IMR-90 (cell line): ENCODE measurements at regions not wholly inside any gene's neighbourhood (a gene's known extent, or its start where the extent isn't known, plus 50 kb on each side); places are given as distances from the start of the nearest gene placed in this dataset.

ENCODE experiments used
- ATAC-seq: fragments of 200-7000 bp; cut with Tn5 transposase; 2 replicates; pipeline ENCODE4 v1.9.1; 2020; ENCODE audit warnings: low read depth, mild to moderate bottlenecking, moderate library complexity
- BruUV-seq: library from RNA; stranded (reverse); fragments of 400-500 nt; replicated peaks from 2 replicates; lab custom pipeline; 2021; lab: Mats Ljungman, UMichigan
- CTCF ChIA-PET: fragments of 300-600 bp; formaldehyde crosslinking; extraction: SDS; loops from one replicate; lab custom pipeline; 2021; ENCODE audit warnings: antibody characterized with exemption; lab: Yijun Ruan, JAX
- POLR2A ChIA-PET: fragments of 300-600 bp; sonication (Branson Sonifier 250); formaldehyde crosslinking; loops from one replicate; lab custom pipeline; 2022; ENCODE audit warnings: antibody characterized with exemption; ENCODE audit not compliant: unreplicated experiment; lab: Charles Lee
- DNase-seq: peaks from one replicate; pipeline ENCODE4 v3.0.0; 2013
- H2AFZ ChIP-seq: replicated peaks from 2 replicates; pipeline ENCODE3; 2013; ENCODE audit warnings: low read length, mild to moderate bottlenecking; ENCODE audit not compliant: poor library complexity
- H2AK5ac ChIP-seq: 2 replicates; pipeline ENCODE4 v1.6.1; 2013; ENCODE audit warnings: low read depth, low read length, inconsistent platforms
- H2AK9ac ChIP-seq: replicated peaks from 2 replicates; pipeline ENCODE3; 2013; ENCODE audit warnings: mild to moderate bottlenecking, low read depth, low read length, moderate library complexity; ENCODE audit not compliant: poor library complexity
- H2BK120ac ChIP-seq: 2 replicates; pipeline ENCODE4 v1.6.1; 2013; ENCODE audit warnings: low read depth, low read length, inconsistent platforms
- H2BK15ac ChIP-seq: 3 replicates; pipeline ENCODE4 v1.6.1; 2013; ENCODE audit warnings: low read depth, low read length, inconsistent platforms
- H2BK20ac ChIP-seq: 2 replicates; pipeline ENCODE4 v1.6.1; 2013; ENCODE audit warnings: low read depth, mild to moderate bottlenecking, inconsistent platforms, low read length, moderate library complexity
- H2BK5ac ChIP-seq: 2 replicates; pipeline ENCODE4 v1.6.1; 2013; ENCODE audit warnings: mild to moderate bottlenecking, low read depth, low read length, inconsistent platforms; ENCODE audit not compliant: poor library complexity, severe bottlenecking
- H3K14ac ChIP-seq: replicated peaks from 2 replicates; pipeline ENCODE4 v1.6.1; 2013; ENCODE audit warnings: low read depth, low read length, inconsistent platforms
- H3K18ac ChIP-seq: 2 replicates; pipeline ENCODE4 v1.6.1; 2013; ENCODE audit warnings: low read depth, low read length, control low read depth
- H3K23ac ChIP-seq: 2 replicates; pipeline ENCODE4 v1.6.1; 2013; ENCODE audit warnings: low read depth, low read length, inconsistent platforms
- H3K27ac ChIP-seq: 2 replicates; pipeline ENCODE4 v1.5.1; 2013; ENCODE audit warnings: mild to moderate bottlenecking, control low read depth, low read length; ENCODE audit not compliant: insufficient read depth
- H3K27me3 ChIP-seq: 2 replicates; pipeline ENCODE4 v1.6.1; 2013; ENCODE audit warnings: low read length; ENCODE audit not compliant: control insufficient read depth, insufficient read depth
- H3K36me3 ChIP-seq: 2 replicates; pipeline ENCODE4 v1.6.1; 2013; ENCODE audit warnings: low read length, mixed read lengths; ENCODE audit not compliant: control insufficient read depth, insufficient read depth
- H3K4ac ChIP-seq: 2 replicates; pipeline ENCODE4 v1.6.1; 2013; ENCODE audit warnings: low read depth, low read length, inconsistent platforms
- H3K4me1 ChIP-seq: 2 replicates; pipeline ENCODE4 v1.6.1; 2013; ENCODE audit warnings: low read length, mixed read lengths; ENCODE audit not compliant: control insufficient read depth, insufficient read depth
- H3K4me2 ChIP-seq: 2 replicates; pipeline ENCODE4 v1.6.1; 2013; ENCODE audit warnings: low read depth, mild to moderate bottlenecking, control low read depth, low read length, moderate library complexity
- H3K4me3 ChIP-seq: 2 replicates; pipeline ENCODE4 v1.5.1; 2013; ENCODE audit warnings: low read depth, mild to moderate bottlenecking, control low read depth, low read length, moderate library complexity; ENCODE audit not compliant: insufficient read depth
- H3K56ac ChIP-seq: 2 replicates; pipeline ENCODE4 v1.6.1; 2013; ENCODE audit warnings: low read length, inconsistent platforms; ENCODE audit not compliant: insufficient read depth; ENCODE audit errors: extremely low read depth
- H3K79me1 ChIP-seq, 2 experiments: 2 replicates each; pipeline ENCODE4 v1.6.1; 2013; ENCODE audit warnings: low read length in 2 of 2, inconsistent platforms in 1 of 2, low read depth in 1 of 2
- H3K9ac ChIP-seq: 2 replicates; pipeline ENCODE4 v1.6.1; 2013; ENCODE audit warnings: low read depth, low read length, control low read depth
- H3K9me1 ChIP-seq: 2 replicates; pipeline ENCODE4 v1.6.1; 2013; ENCODE audit warnings: low read length, inconsistent platforms; ENCODE audit not compliant: insufficient read depth
- H3K9me3 ChIP-seq: 2 replicates; pipeline ENCODE4 v1.6.1; 2013; ENCODE audit warnings: low read length; ENCODE audit not compliant: control insufficient read depth, insufficient read depth
- H4K20me1 ChIP-seq: 2 replicates; pipeline ENCODE4 v1.6.1; 2013; ENCODE audit warnings: low read length, inconsistent platforms; ENCODE audit not compliant: insufficient read depth
- H4K5ac ChIP-seq: 2 replicates; pipeline ENCODE4 v1.6.1; 2013; ENCODE audit warnings: mild to moderate bottlenecking, low read depth, low read length, control low read depth
- H4K8ac ChIP-seq, 2 experiments: 2 replicates each; pipeline ENCODE4 v1.6.1; 2013; ENCODE audit warnings: low read depth in 2 of 2, low read length in 2 of 2, control low read depth in 1 of 2, inconsistent platforms in 1 of 2
- H4K91ac ChIP-seq: 2 replicates; pipeline ENCODE4 v1.6.1; 2013; ENCODE audit warnings: low read depth, low read length, inconsistent platforms; ENCODE audit not compliant: insufficient read depth
- BHLHE40 ChIP-seq: fragments of 150-350 bp; IDR thresholded peaks from 2 replicates; pipeline ENCODE4 v1.6.1; 2016; ENCODE audit warnings: mild to moderate bottlenecking, low read depth, low read length
- CEBPB ChIP-seq: IDR thresholded peaks from 2 replicates; pipeline ENCODE4 v1.6.1; 2012; ENCODE audit warnings: low read depth, low read length, improper control_type of control experiment
- ELK1 ChIP-seq: fragments of 150-350 bp; IDR thresholded peaks from 2 replicates; pipeline ENCODE4 v1.6.1; 2016; ENCODE audit warnings: low read depth, mild to moderate bottlenecking, low read length, moderate library complexity, borderline replicate concordance
- FOS ChIP-seq: fragments of 150-350 bp; IDR thresholded peaks from 2 replicates; pipeline ENCODE4 v1.6.1; 2016; ENCODE audit warnings: low read depth, low read length
- MAFK ChIP-seq: IDR thresholded peaks from 2 replicates; pipeline ENCODE4 v1.6.1; 2012; ENCODE audit warnings: low read depth, low read length, improper control_type of control experiment
- MAZ ChIP-seq: IDR thresholded peaks from 2 replicates; pipeline ENCODE4 v1.6.1; 2012; ENCODE audit warnings: low read depth, mild to moderate bottlenecking, low read length, improper control_type of control experiment, moderate library complexity, borderline replicate concordance
- MXI1 ChIP-seq: IDR thresholded peaks from 2 replicates; pipeline ENCODE4 v1.6.1; 2012; ENCODE audit warnings: low read depth, mild to moderate bottlenecking, low read length, moderate library complexity, borderline replicate concordance
- POLR2A ChIP-seq: IDR thresholded peaks from 2 replicates; pipeline ENCODE4 v1.6.1; 2012; ENCODE audit warnings: mild to moderate bottlenecking, low read depth, low read length
- RAD21 ChIP-seq: IDR thresholded peaks from 2 replicates; pipeline ENCODE4 v1.6.1; 2012; ENCODE audit warnings: low read length, improper control_type of control experiment
- RCOR1 ChIP-seq: IDR thresholded peaks from 2 replicates; pipeline ENCODE4 v1.6.1; 2012; ENCODE audit warnings: mild to moderate bottlenecking, low read length, improper control_type of control experiment; ENCODE audit not compliant: insufficient replicate concordance
- SMC3 ChIP-seq: fragments of 150-350 bp; IDR thresholded peaks from 2 replicates; pipeline ENCODE4 v1.6.1; 2016; ENCODE audit warnings: low read depth, mild to moderate bottlenecking, antibody characterized with exemption, low read length, moderate library complexity
- USF2 ChIP-seq: fragments of 150-350 bp; IDR thresholded peaks from 2 replicates; pipeline ENCODE4 v1.6.1; 2017; ENCODE audit warnings: mild to moderate bottlenecking, antibody characterized with exemption, low read length, low read depth
- WGBS, 2 experiments: methylation state at CpG; one replicate each; pipeline versions ENCODE4 v1.1.5 to v1.1.7; 2013; ENCODE audit warnings: missing lambda C conversion rate in 2 of 2; ENCODE audit not compliant: insufficient read length in 1 of 2; ENCODE audit errors: extremely low coverage in 2 of 2; 5-methylcytosine and 5-hydroxymethylcytosine counted together
- dilution Hi-C: fragments of 300-500 bp; cut with HindIII; formaldehyde crosslinking; loops from one replicate; pipeline ENCODE4 v1.14.3; 2018; ENCODE audit warnings: low sequenced_read_pairs; ENCODE audit not compliant: unreplicated experiment
- in situ Hi-C: fragments of 300-500 bp; cut with MboI; formaldehyde crosslinking; loops from 3 replicates; pipeline ENCODE4 v1.14.3; 2019; ENCODE audit warnings: low sequenced_read_pairs, inconsistent platforms, mixed read lengths
- intact Hi-C: fragments of 100-400 bp; cut with micrococcal nuclease; formaldehyde crosslinking; loops from 2 replicates; pipeline ENCODE4 v1.10.0; 2022

GRCh38 chr11:100484948-100485347 is 202.1 kb upstream of the ARHGAP42 start:
- in situ Hi-C loops, result no loop called here
- WGBS, 2 experiments, result 14% methylated on average over 1 of the region's 2 CpGs; no CpG with 5 or more reads in 1 of the 2 experiments
- H2BK5ac ChIP-seq, result no peak overlapping the region
- ChIA-PET POLR2A (no interaction called here), CTCF (no interaction called here)
- dilution Hi-C loops, result no loop called here
- H2AFZ ChIP-seq, result no peak overlapping the region
- no peak for TF ChIP-seq RCOR1
- no peak for TF ChIP-seq FOS
- no peak for TF ChIP-seq CEBPB
- TF ChIP-seq ELK1, result no peak
- no peak for TF ChIP-seq SMC3
- TF ChIP-seq POLR2A, result no peak
- TF ChIP-seq MAZ, result no peak
- no peak for TF ChIP-seq MAFK
- no peak for TF ChIP-seq MXI1
- no peak for TF ChIP-seq BHLHE40
- no peak for TF ChIP-seq USF2
- no peak for TF ChIP-seq RAD21
- H3K4me2 ChIP-seq, result no peak overlapping the region
- intact Hi-C loops, result loop anchor here (10.0 kb wide), 1 partner anchor 250 kb away; no protein-coding TSS in a partner anchor
- H3K9me3 ChIP-seq, result no peaks in the 10 kb centered on the region
- H3K18ac ChIP-seq, result no peak overlapping the region
- H2BK120ac ChIP-seq, result no peak overlapping the region
- ATAC-seq (no peak), DNase-seq (no peak)
- no peak overlapping the region for H2AK5ac ChIP-seq
- no peak overlapping the region for H2BK15ac ChIP-seq
- H4K20me1 ChIP-seq, result no peaks in the 10 kb centered on the region
- H3K4me1 ChIP-seq, result no peaks in the 10 kb centered on the region
- H3K4me3 ChIP-seq, result no peak overlapping the region
- H3K36me3 ChIP-seq, result no peaks in the 10 kb centered on the region
- no peak overlapping the region for H4K5ac ChIP-seq
- H3K14ac ChIP-seq, result no peak overlapping the region
- no peaks in the 10 kb centered on the region for H3K27me3 ChIP-seq
- no peak overlapping the region for H3K56ac ChIP-seq
- no peak overlapping the region for H2AK9ac ChIP-seq
- no peak overlapping the region for H3K23ac ChIP-seq
- no peaks in the 10 kb centered on the region for H3K79me1 ChIP-seq
- BruUV-seq, result no TSS peak
- no peak overlapping the region for H3K4ac ChIP-seq
- H4K91ac ChIP-seq, result no peak overlapping the region
- no peak overlapping the region for H3K27ac ChIP-seq
- H2BK20ac ChIP-seq, result no peak overlapping the region
- H3K9ac ChIP-seq, result no peak overlapping the region
- H3K9me1 ChIP-seq, result no peaks in the 10 kb centered on the region
- H4K8ac ChIP-seq, result no peak overlapping the region
